KG1 (cell line): ENCODE measurements at regions not wholly inside any gene's neighbourhood (a gene's known extent, or its start where the extent isn't known, plus 50 kb on each side); places are given as distances from the start of the nearest gene placed in this dataset.
"Not testable (repeated sequence)": the region's sequence is repeated elsewhere in the genome, so short reads cannot be mapped to it uniquely, and the experiment has no call there.

Source experiments
- DNase-seq: peaks from one replicate; lab custom pipeline; 2025; lab: John Stamatoyannopoulos, UW

- DNase-seq: no peak
Observed at GRCh38 chr6:84353459-84354423, 126.3 kb upstream of the CEP162 start.

- DNase-seq: no peak
Observed at GRCh38 chr6:84350397-84350796, 123.0 kb upstream of the CEP162 start.

- DNase-seq: no peak
Observed at GRCh38 chr6:84349542-84349941, 122.1 kb upstream of the CEP162 start.

GRCh38 chr6:84348801-84349200, 121.4 kb upstream of the CEP162 start:
- no peak for DNase-seq

GRCh38 chr6:84346372-84346771, 118.9 kb upstream of the CEP162 start:
- DNase-seq: no peak

- DNase-seq: no peak
Observed at GRCh38 chr6:84344005-84344404, 116.6 kb upstream of the CEP162 start.

GRCh38 chr6:84340422-84340821, 113.0 kb upstream of the CEP162 start:
- DNase-seq: no peak

- DNase-seq: no peak
Observed at GRCh38 chr6:84333842-84334241, 106.4 kb upstream of the CEP162 start.

- DNase-seq: no peak
Observed at GRCh38 chr6:84332139-84333034, 104.9 kb upstream of the CEP162 start.

- DNase-seq: no peak
Observed at GRCh38 chr6:84330325-84330724, 102.9 kb upstream of the CEP162 start.

- DNase-seq: no peak
Observed at GRCh38 chr6:84329516-84329915, 102.1 kb upstream of the CEP162 start.

GRCh38 chr6:84329077-84329476, 101.6 kb upstream of the CEP162 start:
- no peak for DNase-seq

GRCh38 chr6:84317463-84317862, 90.0 kb upstream of the CEP162 start:
- DNase-seq: no peak

GRCh38 chr6:84314377-84314898, 87.0 kb upstream of the CEP162 start:
- no peak for DNase-seq

GRCh38 chr6:84309336-84309735, 81.9 kb upstream of the CEP162 start:
- no peak for DNase-seq

GRCh38 chr6:84304881-84305280, 77.4 kb upstream of the CEP162 start:
- DNase-seq: no peak

GRCh38 chr6:84291033-84291432, 63.6 kb upstream of the CEP162 start:
- not testable (repeated sequence) for DNase-seq

- no peak for DNase-seq
Observed at GRCh38 chr6:84284428-84285049, 57.1 kb upstream of the CEP162 start.

GRCh38 chr6:84282550-84282949, 55.1 kb upstream of the CEP162 start:
- no peak for DNase-seq

GRCh38 chr6:84280639-84281038, 53.2 kb upstream of the CEP162 start:
- DNase-seq: no peak

- no peak for DNase-seq
Observed at GRCh38 chr6:84280030-84280429, 52.6 kb upstream of the CEP162 start.
